22Rv1 (cell line): ENCODE measurements at regions not wholly inside any gene's neighbourhood (a gene's known extent, or its start where the extent isn't known, plus 50 kb on each side); places are given as distances from the start of the nearest gene placed in this dataset.

ENCODE experiments used
- ZFX ChIP-seq: fragments of 450-650 bp; IDR thresholded peaks from 2 replicates; pipeline ENCODE4 v1.6.1; 2017; ENCODE audit warnings: antibody characterized with exemption, borderline replicate concordance
- TF ChIP-seq, protein P1 (sequence below): fragments of 450-650 bp; IDR thresholded peaks from 2 replicates; pipeline ENCODE4 v1.5.1; 2017; ENCODE audit warnings: mild to moderate bottlenecking

DNA sequence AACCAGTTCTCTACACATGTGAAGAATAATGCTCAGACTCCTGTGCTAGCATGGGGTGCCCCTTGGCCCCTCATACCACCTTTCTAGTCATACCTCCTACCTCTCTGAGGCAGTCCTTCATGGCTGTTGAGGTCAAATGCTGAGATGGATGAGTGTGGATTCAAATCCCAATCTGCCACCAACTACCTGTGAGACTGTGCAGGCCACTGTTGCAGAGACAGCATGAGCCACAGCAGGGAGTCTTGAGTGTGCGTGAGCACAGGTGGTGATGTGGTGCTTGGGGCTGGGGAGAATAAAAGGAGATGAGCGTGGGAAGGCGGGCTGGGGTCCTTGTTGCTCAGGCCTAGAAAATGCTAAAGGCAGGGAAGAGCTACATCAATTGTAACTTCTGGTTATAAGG is 218.0 kb upstream of the E2F8 start:
- TF ChIP-seq, protein P1, sequence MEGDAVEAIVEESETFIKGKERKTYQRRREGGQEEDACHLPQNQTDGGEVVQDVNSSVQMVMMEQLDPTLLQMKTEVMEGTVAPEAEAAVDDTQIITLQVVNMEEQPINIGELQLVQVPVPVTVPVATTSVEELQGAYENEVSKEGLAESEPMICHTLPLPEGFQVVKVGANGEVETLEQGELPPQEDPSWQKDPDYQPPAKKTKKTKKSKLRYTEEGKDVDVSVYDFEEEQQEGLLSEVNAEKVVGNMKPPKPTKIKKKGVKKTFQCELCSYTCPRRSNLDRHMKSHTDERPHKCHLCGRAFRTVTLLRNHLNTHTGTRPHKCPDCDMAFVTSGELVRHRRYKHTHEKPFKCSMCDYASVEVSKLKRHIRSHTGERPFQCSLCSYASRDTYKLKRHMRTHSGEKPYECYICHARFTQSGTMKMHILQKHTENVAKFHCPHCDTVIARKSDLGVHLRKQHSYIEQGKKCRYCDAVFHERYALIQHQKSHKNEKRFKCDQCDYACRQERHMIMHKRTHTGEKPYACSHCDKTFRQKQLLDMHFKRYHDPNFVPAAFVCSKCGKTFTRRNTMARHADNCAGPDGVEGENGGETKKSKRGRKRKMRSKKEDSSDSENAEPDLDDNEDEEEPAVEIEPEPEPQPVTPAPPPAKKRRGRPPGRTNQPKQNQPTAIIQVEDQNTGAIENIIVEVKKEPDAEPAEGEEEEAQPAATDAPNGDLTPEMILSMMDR = no peak
- no peak for TF ChIP-seq ZFX
